ENCODE measurements at regions not wholly inside any gene's neighbourhood (a gene's known extent, or its start where the extent isn't known, plus 50 kb on each side); places are given as distances from the start of the nearest gene placed in this dataset.

GRCh38 chr11:30684772-30685171, 98.6 kb upstream of the MPPED2 start:
- Histone ChIP-seq H2AFZ (ENCODE audit: low read length) (no peak overlapping the region), H3K9me3 (replicated peaks; ENCODE audit: insufficient read depth, low read length) (no peaks in the 10 kb centered on the region; the same call in 1 of the 2 replicates), H3K36me3 (replicated peaks; ENCODE audit: insufficient read depth, low read length) (no peaks in the 10 kb centered on the region)

DNA sequence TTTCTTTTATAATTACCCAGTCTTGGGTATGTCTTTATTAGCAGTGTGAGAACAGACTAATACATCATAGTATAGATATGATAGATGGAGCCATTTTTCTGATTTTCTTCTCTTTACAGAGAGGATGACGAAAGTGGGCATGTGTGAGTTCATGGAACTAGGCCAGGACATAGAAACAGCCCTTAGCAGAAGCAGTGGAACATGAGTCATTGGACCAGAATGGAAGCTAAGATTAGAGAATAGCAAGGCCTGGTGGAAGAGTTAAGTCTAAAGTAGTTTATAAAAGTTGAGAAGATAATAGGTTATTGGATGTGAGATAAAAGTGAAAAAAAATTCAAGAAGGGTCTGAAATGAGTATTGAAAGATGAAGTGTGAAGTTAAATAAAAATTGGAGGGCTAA, 97.0 kb upstream of the MPPED2 start:
- Histone ChIP-seq H3K4me3 (ENCODE audit: low read length) (no peak overlapping the region), H3K4me2 (ENCODE audit: low read depth, low read length) (no peak overlapping the region), H3K27me3 (replicated peaks; ENCODE audit: insufficient read depth, low read length) (no peaks in the 10 kb centered on the region), H3K79me2 (ENCODE audit: low read length) (no peaks in the 10 kb centered on the region), H4K20me1 (ENCODE audit: insufficient read depth, low read length) (no peaks in the 10 kb centered on the region), H3K4me1 (ENCODE audit: low read length) (no peaks in the 10 kb centered on the region), H3K9me3 (replicated peaks; ENCODE audit: insufficient read depth, low read length) (no peaks in the 10 kb centered on the region; the same call in 1 of the 2 replicates), H3K9me2 (replicated peaks; ENCODE audit: insufficient read depth, low read length) (no peaks in the 10 kb centered on the region), H2AFZ (ENCODE audit: low read length) (no peak overlapping the region), H3K27ac (ENCODE audit: low read length) (no peak overlapping the region), H3K9ac (ENCODE audit: low read length) (no peak overlapping the region), H3K36me3 (replicated peaks; ENCODE audit: insufficient read depth, low read length) (no peaks in the 10 kb centered on the region), H3F3A (ENCODE audit: insufficient read depth, low read length) (no peaks in the 10 kb centered on the region)
- no peak for TF ChIP-seq EZH2 (optimal IDR thresholded peaks at IDR 0.05; ENCODE audit: low read depth, low read length)
- TF ChIP-seq CTCF (IDR thresholded peaks at IDR 0.05; ENCODE audit: low read length) = no peak
- no peak for TF ChIP-seq EZH2phosphoT487 (IDR thresholded peaks at IDR 0.05; ENCODE audit: low read length)
- DNase-seq = no peak

More at GRCh38 chr11:30684772-30685171, 98.6 kb upstream of the MPPED2 start:
- no peak for TF ChIP-seq EZH2phosphoT487 (IDR thresholded peaks at IDR 0.05; ENCODE audit: low read length)
- no peak for TF ChIP-seq CTCF (IDR thresholded peaks at IDR 0.05; ENCODE audit: low read length)
- TF ChIP-seq EZH2 (optimal IDR thresholded peaks at IDR 0.05; ENCODE audit: low read depth, low read length) = no peak
- Histone ChIP-seq H3K9me2 (replicated peaks; ENCODE audit: insufficient read depth, low read length) (no peaks in the 10 kb centered on the region), H3K27me3 (replicated peaks; ENCODE audit: insufficient read depth, low read length) (no peaks in the 10 kb centered on the region), H3F3A (ENCODE audit: insufficient read depth, low read length) (no peaks in the 10 kb centered on the region), H3K4me3 (ENCODE audit: low read length) (no peak overlapping the region), H4K20me1 (ENCODE audit: insufficient read depth, low read length) (no peaks in the 10 kb centered on the region), H3K79me2 (ENCODE audit: low read length) (no peaks in the 10 kb centered on the region), H3K9ac (ENCODE audit: low read length) (no peak overlapping the region), H3K27ac (ENCODE audit: low read length) (no peak overlapping the region), H3K4me2 (ENCODE audit: low read depth, low read length) (no peak overlapping the region), H3K4me1 (ENCODE audit: low read length) (no peaks in the 10 kb centered on the region)
- DNase-seq = no peak

DNA sequence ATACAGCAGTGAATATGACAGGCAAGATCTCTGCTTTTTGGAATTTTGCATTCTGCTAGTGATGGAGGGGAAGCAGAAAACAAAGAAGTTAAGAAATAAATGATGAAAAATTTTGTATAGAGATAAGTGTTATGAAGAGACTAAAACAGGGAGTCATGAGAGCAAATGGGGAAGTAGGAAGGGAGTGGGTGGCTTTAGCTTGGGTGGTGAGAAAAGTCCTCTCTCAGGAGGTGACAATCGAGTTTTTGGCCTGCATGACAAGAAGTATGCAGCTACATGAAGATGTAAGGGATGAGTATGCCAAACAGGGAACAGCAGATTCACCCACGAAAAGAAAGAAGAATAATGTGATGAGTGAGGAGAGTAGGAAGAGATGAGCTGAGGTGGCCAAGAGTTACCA, 80.7 kb upstream of the MPPED2 start:
- H3K4me2 ChIP-seq (ENCODE audit: low read depth, low read length) = no peak overlapping the region
- H4K20me1 ChIP-seq (ENCODE audit: insufficient read depth, low read length) = no peaks in the 10 kb centered on the region
- no peak overlapping the region for H3K4me3 ChIP-seq (ENCODE audit: low read length)
- TF ChIP-seq CTCF (IDR thresholded peaks at IDR 0.05; ENCODE audit: low read length) = no peak
- no peak overlapping the region for H2AFZ ChIP-seq (ENCODE audit: low read length)
- no peaks in the 10 kb centered on the region for H3K4me1 ChIP-seq (ENCODE audit: low read length)
- DNase-seq = no peak
- H3K9me3 ChIP-seq (replicated peaks; ENCODE audit: insufficient read depth, low read length) = no peaks in the 10 kb centered on the region
- no peaks in the 10 kb centered on the region for H3K79me2 ChIP-seq (ENCODE audit: low read length)
- H3K9me2 ChIP-seq (replicated peaks; ENCODE audit: insufficient read depth, low read length) = no peaks in the 10 kb centered on the region
- H3K27ac ChIP-seq (ENCODE audit: low read length) = no peak overlapping the region
- H3K36me3 ChIP-seq (replicated peaks; ENCODE audit: insufficient read depth, low read length) = no peaks in the 10 kb centered on the region
- H3K9ac ChIP-seq (ENCODE audit: low read length) = no peak overlapping the region
- H3F3A ChIP-seq (ENCODE audit: insufficient read depth, low read length) = no peaks in the 10 kb centered on the region
- H3K27me3 ChIP-seq (replicated peaks; ENCODE audit: insufficient read depth, low read length) = no peaks in the 10 kb centered on the region

Data from MM.1S (cell line).